CD4-positive, alpha-beta T cell treated with Interleukin-17A for 4 hours (primary cell): ENCODE measurements at regions not wholly inside any gene's neighbourhood (a gene's known extent, or its start where the extent isn't known, plus 50 kb on each side); places are given as distances from the start of the nearest gene placed in this dataset.

Experiments
- DNase-seq: peaks from one replicate; pipeline ENCODE4 v3.0.0-alpha.2; 2020; ENCODE audit warnings: mixed read lengths

DNA sequence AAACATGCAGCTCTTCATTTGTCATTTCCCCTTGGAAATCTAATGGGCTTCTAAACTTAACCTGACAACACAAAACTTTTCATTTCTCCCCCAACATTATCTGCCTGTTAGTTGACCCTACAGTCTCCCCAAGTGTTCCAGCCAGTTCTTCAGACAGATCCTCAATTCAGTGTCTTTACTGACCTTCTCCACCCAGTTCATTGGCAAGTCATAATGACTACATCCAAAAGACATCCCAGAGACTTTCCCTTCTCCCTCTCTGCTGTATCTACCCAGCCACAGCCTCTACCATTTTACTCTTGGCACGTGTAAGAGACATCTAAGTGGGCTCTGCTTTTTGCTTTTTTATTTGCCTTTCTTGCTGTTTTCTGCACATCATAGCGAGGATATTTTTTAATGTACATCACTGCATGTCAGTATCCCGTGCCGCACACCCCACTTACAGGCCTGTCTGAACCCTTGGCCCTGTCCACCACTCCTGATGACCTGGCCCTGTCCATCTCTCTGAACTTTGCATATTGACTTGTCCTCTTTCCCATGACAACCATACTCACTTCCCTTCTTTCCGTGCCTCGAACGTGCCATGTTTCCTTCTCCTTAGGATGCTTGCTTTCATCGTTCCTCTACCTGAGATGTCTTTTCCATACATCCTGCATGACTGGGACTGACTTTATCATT, 391.9 kb downstream of the IRS2 start:
- DNase-seq: no peak

DNA sequence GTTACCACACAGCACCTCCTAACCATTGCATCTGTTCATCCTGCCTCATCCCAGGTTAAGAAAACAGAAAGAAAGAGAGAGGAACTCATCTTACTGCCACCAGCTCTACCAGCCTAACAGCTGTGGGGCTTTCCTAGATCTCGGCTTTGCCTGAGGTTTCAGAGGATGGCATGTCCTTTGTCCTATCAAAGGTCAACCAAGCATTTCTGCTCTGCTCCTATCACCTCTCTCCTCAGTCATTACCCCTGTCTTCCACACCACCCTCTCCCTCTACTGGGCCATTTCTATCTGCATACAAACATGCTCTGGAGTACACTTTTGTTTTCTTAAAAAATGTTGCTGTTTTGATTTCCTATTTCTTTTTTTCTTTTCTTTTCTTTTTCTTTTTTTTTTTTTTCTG, 393.3 kb downstream of the IRS2 start:
- DNase-seq: no peak

DNA sequence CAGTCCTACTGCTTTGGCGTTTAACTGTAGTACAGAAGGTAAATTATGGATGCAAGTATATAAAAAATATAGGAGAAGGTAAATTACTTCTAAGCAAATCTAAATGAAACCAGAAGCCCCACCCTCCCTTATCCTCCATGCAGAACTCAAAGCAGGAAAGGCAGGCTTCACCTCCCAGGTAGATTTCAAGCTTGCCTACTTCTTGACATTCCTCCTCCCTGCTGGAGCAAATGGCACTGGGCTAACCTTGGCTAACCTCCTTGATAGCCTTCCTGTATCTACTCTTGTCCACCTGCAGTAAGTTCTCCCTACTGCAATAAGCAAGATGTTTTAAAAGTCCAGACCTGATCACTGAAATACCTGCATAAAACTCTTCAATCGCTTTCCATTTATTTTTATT, 396.0 kb downstream of the IRS2 start:
- no peak for DNase-seq

DNA sequence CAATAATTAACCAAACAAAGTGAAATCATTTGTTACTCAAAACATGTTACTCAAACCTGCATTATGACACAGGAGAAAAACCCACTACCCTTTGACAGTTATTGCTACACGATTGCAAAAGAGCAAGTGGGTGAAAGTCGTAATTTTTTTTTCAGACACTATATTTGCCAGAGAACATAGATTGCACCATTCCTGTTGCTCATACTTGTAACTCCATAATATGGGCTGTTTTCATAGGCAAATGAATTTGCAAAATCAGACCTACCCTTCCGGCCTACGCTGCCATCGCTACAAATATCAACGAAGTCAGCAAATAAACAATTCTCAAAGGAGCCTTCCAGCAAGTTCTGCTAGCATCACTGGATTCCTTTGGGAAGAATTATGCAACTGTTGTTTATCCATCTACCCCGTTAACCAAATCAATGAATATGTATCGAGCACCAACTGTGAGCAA, 396.5 kb downstream of the IRS2 start:
- DNase-seq: no peak

GRCh38 chr13:109389456-109389855, 396.9 kb downstream of the IRS2 start:
- DNase-seq: no peak

DNA sequence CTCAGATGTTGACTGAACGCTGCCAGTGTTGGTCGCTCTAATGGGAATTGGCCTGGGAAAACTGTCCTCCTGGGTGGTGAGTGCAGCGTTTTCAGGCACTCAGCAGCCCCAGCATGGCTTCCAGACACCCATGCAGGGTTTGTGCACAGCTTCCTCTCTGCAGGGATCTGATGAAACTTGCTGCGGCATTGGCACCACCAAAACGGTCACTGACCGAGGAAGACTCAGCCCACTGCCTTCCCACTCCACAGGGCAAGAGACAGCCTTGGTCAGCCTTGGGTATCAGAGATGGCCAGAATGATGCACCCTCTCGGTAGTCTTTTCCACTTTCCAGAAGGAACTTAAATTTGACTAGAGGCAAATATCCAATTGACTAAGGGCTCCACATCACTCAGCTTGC, 398.9 kb downstream of the IRS2 start:
- no peak for DNase-seq

DNA sequence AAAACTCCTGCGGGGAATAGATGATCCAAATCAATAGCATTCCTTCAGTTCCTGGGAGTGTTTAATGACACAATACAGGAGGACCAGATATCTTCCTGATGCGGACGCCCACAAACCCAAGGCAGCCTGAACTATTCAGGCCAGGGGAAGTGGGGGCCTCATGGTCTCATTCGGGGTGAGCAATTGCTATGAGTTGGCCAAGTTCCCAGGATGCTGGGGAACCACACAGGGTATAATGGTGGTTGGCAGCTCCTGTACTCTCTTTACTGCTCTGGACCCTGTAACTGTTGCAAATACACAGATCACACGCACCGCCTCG, 401.2 kb downstream of the IRS2 start:
- no peak for DNase-seq

DNA sequence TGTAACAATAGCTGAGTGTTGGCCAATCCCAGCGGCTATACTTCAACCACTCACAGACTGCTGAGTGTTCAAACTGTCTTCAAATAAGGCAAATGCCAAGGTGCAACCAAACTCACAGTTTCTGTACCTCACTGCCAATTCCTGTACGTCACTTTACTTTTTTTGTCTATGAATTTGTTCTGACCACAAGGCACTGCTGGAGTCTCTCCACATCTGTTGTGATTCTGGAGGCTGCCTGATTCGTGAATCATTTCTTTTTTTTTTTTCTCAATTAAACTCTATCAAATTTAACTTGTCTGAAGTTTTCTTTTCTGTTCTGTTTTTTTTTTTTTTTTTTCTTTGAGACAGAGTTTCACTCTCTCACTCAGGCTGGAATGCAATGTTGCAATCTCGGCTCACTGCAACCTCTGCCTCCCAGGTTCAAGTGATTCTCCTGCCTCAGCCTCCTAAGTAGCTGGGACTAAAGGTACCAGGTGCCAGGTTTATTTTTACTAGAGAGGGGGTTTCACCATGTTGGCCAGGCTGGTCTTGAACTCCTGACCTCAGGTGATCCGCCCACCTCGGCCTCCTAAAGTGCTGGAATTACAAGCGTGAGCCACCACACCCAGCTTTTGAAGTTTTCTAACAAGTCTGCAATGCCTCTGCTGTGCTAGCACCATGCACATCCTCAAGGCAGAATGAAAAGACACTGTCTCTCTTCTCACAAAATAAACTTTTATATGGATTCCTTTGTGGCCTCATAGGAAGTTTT, 401.7 kb downstream of the IRS2 start:
- no peak for DNase-seq

- no peak for DNase-seq
Measured at GRCh38 chr13:109383683-109384082, 402.7 kb downstream of the IRS2 start.

DNA sequence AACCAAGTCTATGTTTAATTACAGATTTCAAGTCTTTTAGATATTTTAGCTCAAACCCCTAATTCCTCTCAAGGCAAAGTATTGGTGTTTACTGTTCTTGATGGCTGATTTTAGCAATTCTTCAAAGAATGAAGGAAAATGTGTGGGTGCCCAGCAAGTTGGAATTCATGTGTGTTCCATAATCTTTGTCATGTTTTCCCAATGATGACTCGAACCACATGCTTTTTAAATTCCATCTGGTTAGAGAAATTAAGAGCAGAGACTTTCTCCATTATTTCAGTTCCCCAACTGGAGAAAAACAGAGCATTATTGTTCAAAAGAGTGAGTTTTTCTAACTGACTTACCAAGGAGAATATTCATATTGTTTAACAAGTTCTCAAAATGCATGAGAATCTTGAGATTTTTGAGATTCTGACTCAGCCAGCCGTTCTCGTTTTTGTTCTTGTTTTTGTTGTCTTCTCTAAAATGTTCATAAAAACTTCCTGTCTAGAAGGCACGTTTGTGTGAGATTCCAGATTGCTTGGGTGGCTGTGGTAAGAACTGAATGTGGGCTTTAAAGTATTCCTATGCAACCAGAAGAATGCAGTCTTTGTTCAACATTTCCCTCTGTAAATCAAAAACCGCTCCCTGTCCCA, 404.7 kb downstream of the IRS2 start:
- no peak for DNase-seq

DNA sequence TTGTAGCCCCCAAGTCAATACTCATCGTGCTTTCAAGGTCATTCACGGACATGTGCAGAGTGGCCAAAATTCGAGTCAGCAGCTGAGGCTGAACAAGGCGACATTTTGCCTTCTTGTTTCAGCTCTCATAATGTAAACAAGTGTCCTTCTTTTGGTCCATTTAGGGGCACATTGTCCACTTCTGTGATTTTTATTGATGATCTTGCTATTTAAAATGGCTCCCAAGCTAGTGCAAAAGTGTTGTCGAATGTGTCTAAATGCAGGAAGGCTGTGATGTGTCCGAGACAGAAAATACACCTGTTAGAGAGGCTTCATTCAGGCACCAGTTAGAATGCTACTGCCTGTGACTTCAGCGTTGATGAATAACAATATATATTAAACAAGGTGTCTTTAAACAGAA, 405.9 kb downstream of the IRS2 start:
- no peak for DNase-seq

GRCh38 chr13:109379930-109380329, 406.5 kb downstream of the IRS2 start:
- no peak for DNase-seq

- no peak for DNase-seq
Measured at GRCh38 chr13:109376936-109377335, 409.4 kb downstream of the IRS2 start.

DNA sequence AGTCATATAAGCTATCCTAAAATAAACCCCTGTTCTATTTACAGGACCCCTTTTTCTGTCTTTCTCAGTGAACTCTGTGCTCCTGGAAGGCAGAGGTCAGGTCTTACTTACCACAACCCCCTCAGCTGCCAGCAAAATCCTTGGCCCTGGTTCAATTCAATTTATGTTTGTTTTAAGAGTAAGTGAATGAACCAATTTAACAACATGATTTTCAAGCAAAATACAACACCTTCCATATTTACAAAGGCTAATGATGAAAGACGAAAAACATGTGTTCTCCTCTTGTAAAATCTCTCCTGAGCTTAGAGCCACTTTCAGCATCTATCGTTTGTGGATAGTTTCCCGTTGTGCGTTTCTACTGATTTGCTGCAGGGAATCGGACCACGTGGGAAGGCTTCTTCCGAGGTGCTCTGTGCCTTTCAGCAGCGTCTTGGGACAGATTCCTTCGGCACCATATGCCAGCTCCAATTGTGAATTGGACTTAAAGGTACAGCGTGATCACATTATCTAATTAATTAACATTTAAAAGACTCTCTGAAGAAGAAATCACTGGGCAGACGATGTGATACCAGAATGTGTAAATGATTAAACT, 411.7 kb downstream of the IRS2 start:
- DNase-seq: no peak

DNA sequence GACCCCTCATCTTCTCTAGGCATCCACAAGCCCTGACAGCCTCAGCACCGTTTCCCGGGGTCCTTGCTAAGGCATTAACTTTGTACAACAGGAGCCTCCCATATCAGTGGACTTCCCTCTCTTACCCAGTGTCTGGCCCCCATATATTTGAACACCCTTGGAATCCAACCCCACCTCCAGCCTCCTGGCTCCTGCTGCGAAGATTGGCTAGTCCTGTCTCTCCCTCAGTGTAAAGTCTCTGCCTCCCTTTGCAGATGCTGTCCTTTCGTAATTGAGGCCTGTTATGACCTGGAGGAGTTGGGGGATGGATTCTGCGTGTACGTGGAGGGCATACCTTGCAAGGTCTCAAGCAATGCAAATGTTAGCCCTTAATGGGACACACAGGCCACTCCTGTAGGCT, 413.7 kb downstream of the IRS2 start:
- no peak for DNase-seq

- no peak for DNase-seq
Measured at GRCh38 chr13:109371066-109371465, 415.3 kb downstream of the IRS2 start.

DNA sequence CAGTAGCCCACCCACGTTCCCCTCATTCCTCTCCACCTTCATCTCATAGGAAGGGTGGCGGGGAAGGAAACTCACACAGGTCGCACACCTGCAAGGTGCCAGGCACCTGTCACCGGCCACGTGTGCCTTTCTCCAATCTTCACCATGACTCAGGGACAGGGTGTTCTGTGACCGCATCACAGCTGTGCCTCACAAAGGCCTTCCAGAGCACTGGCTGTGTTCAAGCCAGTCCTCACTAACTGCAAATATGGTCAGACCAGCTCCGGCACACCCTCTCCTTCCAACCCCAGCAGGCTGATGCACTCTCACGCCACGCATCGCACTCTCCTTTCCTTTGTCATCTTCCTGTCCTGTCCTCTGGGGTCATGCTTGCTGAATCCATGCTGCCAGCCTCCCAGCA, 415.9 kb downstream of the IRS2 start:
- no peak for DNase-seq

DNA sequence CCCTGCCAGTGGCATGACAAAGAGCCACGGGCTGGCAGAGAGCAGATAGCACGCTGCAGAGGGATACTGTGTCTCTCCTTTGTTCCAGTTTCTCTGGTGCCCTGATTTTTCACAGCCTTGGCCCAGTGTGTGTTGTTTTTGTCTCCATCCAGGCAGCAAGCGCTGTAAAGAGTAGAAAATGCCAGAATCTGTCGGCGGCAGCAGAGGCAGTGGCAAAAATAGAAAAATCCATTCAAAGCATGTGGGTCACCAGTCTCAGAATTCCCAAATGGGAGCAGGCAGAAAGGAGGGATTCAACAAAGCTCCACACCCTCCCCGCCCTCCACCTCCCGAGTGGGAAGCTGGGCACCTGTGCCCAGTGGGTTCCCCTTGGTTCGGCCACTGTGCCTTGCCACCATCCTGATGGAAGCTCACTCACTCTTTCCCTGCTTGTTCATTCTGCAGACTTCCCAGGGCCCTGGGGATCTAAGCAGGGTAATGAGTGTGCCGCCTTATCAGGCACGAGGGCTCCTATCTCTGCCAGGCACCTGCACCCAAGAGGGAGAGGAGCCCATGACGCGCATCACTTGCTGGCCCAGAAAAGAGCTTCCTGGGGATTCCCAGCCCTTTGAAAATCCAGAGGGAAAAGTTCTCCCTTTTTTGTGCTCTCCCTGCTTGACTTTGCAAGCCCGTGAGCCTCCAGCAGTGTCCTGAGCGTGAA, 416.9 kb downstream of the IRS2 start:
- DNase-seq: no peak

GRCh38 chr13:109368230-109368629, 418.2 kb downstream of the IRS2 start:
- no peak for DNase-seq

GRCh38 chr13:109366525-109366924, 419.9 kb downstream of the IRS2 start:
- no peak for DNase-seq

DNA sequence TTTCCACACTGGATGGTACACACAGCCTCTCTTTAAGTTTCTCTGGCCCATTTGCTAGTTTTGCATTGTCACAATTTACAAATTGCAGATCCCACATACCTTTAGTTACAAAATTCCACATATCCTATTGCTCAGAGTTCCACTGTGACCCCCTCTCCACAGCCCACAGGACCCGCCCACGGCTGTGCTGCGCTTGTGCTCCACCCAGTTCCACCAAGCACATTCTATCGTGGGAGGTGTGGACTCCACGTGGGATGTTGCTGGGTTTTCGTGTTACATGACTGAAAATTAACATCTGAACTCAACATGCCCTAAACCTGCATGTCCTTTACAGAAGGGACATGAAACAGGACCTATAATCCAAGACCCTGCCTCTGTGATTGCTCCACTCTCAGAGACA, 423.0 kb downstream of the IRS2 start:
- DNase-seq: no peak

- DNase-seq: no peak
Measured at GRCh38 chr13:109362616-109363015, 423.8 kb downstream of the IRS2 start.

- no peak for DNase-seq
Measured at GRCh38 chr13:109361562-109362289, 424.7 kb downstream of the IRS2 start.
